ENCODE measurements at regions not wholly inside any gene's neighbourhood (a gene's known extent, or its start where the extent isn't known, plus 50 kb on each side); places are given as distances from the start of the nearest gene placed in this dataset.

GRCh38 chr5:30736669-30737068 is 456.8 kb upstream of the CDH6 start:
- Histone ChIP-seq H3K4me1 (ENCODE audit: low read length) (no peaks in the 10 kb centered on the region), H3K4me2 (ENCODE audit: low read length) (no peak overlapping the region), H3K27me3 (ENCODE audit: low read depth, low read length) (no peaks in the 10 kb centered on the region), H3K4me3 (ENCODE audit: low read length) (no peak overlapping the region), H3K9ac (ENCODE audit: low read length) (no peak overlapping the region), H2AFZ (ENCODE audit: low read depth, low read length) (no peak overlapping the region), H3K27ac (ENCODE audit: low read length) (no peak overlapping the region), H3K36me3 (replicated peaks; ENCODE audit: low read depth, low read length) (no peaks in the 10 kb centered on the region), H3K9me3 (ENCODE audit: insufficient read depth, low read length) (no peaks in the 10 kb centered on the region), H4K20me1 (ENCODE audit: insufficient read depth, low read length) (no peaks in the 10 kb centered on the region), H3K79me2 (ENCODE audit: low read length) (no peaks in the 10 kb centered on the region)
- TF ChIP-seq EZH2phosphoT487 (IDR thresholded peaks at IDR 0.05; ENCODE audit: low read depth): no peak
- no peak for TF ChIP-seq CTCF (IDR thresholded peaks at IDR 0.05; ENCODE audit: low read depth, low read length)

- Histone ChIP-seq H3K79me2 (ENCODE audit: low read length) (no peaks in the 10 kb centered on the region), H3K36me3 (replicated peaks; ENCODE audit: low read depth, low read length) (no peaks in the 10 kb centered on the region), H3K9me3 (ENCODE audit: insufficient read depth, low read length) (no peaks in the 10 kb centered on the region), H3K27me3 (ENCODE audit: low read depth, low read length) (no peaks in the 10 kb centered on the region), H3K9ac (ENCODE audit: low read length) (no peak overlapping the region), H4K20me1 (ENCODE audit: insufficient read depth, low read length) (no peaks in the 10 kb centered on the region), H3K27ac (ENCODE audit: low read length) (no peak overlapping the region), H2AFZ (ENCODE audit: low read depth, low read length) (no peak overlapping the region), H3K4me1 (ENCODE audit: low read length) (no peaks in the 10 kb centered on the region), H3K4me2 (ENCODE audit: low read length) (no peak overlapping the region), H3K4me3 (ENCODE audit: low read length) (no peak overlapping the region)
- no peak for TF ChIP-seq EZH2phosphoT487 (IDR thresholded peaks at IDR 0.05; ENCODE audit: low read depth)
- TF ChIP-seq CTCF (IDR thresholded peaks at IDR 0.05; ENCODE audit: low read depth, low read length): no peak
Measured at GRCh38 chr5:30734118-30734517, 459.4 kb upstream of the CDH6 start.

- Histone ChIP-seq H3K27ac (ENCODE audit: low read length) (no peak overlapping the region), H3K4me1 (ENCODE audit: low read length) (no peaks in the 10 kb centered on the region), H4K20me1 (ENCODE audit: insufficient read depth, low read length) (no peaks in the 10 kb centered on the region), H2AFZ (ENCODE audit: low read depth, low read length) (no peak overlapping the region), H3K4me3 (ENCODE audit: low read length) (no peak overlapping the region), H3K9ac (ENCODE audit: low read length) (no peak overlapping the region), H3K79me2 (ENCODE audit: low read length) (no peaks in the 10 kb centered on the region), H3K36me3 (replicated peaks; ENCODE audit: low read depth, low read length) (no peaks in the 10 kb centered on the region), H3K9me3 (ENCODE audit: insufficient read depth, low read length) (no peaks in the 10 kb centered on the region), H3K4me2 (ENCODE audit: low read length) (no peak overlapping the region), H3K27me3 (ENCODE audit: low read depth, low read length) (no peaks in the 10 kb centered on the region)
- no peak for TF ChIP-seq EZH2phosphoT487 (IDR thresholded peaks at IDR 0.05; ENCODE audit: low read depth)
- TF ChIP-seq CTCF (IDR thresholded peaks at IDR 0.05; ENCODE audit: low read depth, low read length): no peak
Measured at GRCh38 chr5:30725073-30725472, 468.4 kb upstream of the CDH6 start.

- H4K20me1 ChIP-seq (ENCODE audit: insufficient read depth, low read length): no peaks in the 10 kb centered on the region
- H3K79me2 ChIP-seq (ENCODE audit: low read length): no peaks in the 10 kb centered on the region
- no peak overlapping the region for H3K27ac ChIP-seq (ENCODE audit: low read length)
- H3K27me3 ChIP-seq (ENCODE audit: low read depth, low read length): no peaks in the 10 kb centered on the region
- H2AFZ ChIP-seq (ENCODE audit: low read depth, low read length): no peak overlapping the region
- H3K4me2 ChIP-seq (ENCODE audit: low read length): no peak overlapping the region
- TF ChIP-seq CTCF (IDR thresholded peaks at IDR 0.05; ENCODE audit: low read depth, low read length) (no peak), EZH2phosphoT487 (IDR thresholded peaks at IDR 0.05; ENCODE audit: low read depth) (no peak)
- no peaks in the 10 kb centered on the region for H3K36me3 ChIP-seq (replicated peaks; ENCODE audit: low read depth, low read length)
- no peak overlapping the region for H3K9ac ChIP-seq (ENCODE audit: low read length)
- no peaks in the 10 kb centered on the region for H3K4me1 ChIP-seq (ENCODE audit: low read length)
- H3K4me3 ChIP-seq (ENCODE audit: low read length): no peak overlapping the region
- no peaks in the 10 kb centered on the region for H3K9me3 ChIP-seq (ENCODE audit: insufficient read depth, low read length)
Measured at GRCh38 chr5:30698217-30698616, 495.3 kb upstream of the CDH6 start.

All from OCI-LY3 (cell line).